CD8-positive, alpha-beta memory T cell (primary cell): ENCODE measurements at regions not wholly inside any gene's neighbourhood (a gene's known extent, or its start where the extent isn't known, plus 50 kb on each side); places are given as distances from the start of the nearest gene placed in this dataset.
"Not testable (repeated sequence)": the region's sequence is repeated elsewhere in the genome, so short reads cannot be mapped to it uniquely, and the experiment has no call there.

Experiments used
- CTCF ChIA-PET: fragments of 350-600 bp; sonication (Branson Sonifier 250); formaldehyde crosslinking; loops from one replicate; lab custom pipeline; 2021; ENCODE audit warnings: antibody characterized with exemption; lab: Charles Lee
- POLR2A ChIA-PET: fragments of 350-600 bp; sonication (Branson Sonifier 250); formaldehyde crosslinking; loops from one replicate; lab custom pipeline; 2021; ENCODE audit warnings: antibody characterized with exemption; lab: Charles Lee
- DNase-seq, 5 donors: peaks; one replicate each; pipeline versions ENCODE4 v3.0.0 to v3.0.0-alpha.2; 2020 to 2022; ENCODE audit warnings: mixed read lengths in 1 of 5
- H3K27ac ChIP-seq: one replicate; pipeline ENCODE4 v1.7.0; 2013; ENCODE audit warnings: low read depth, mild to moderate bottlenecking, low read length, moderate library complexity
- H3K27me3 ChIP-seq: 2 replicates; pipeline ENCODE4 v1.7.0; 2013; ENCODE audit warnings: low read length, mild to moderate bottlenecking; ENCODE audit not compliant: insufficient read depth, poor library complexity, severe bottlenecking
- H3K36me3 ChIP-seq: 2 replicates; pipeline ENCODE4 v1.7.0; 2013; ENCODE audit warnings: mild to moderate bottlenecking, low read length, moderate library complexity; ENCODE audit not compliant: insufficient read depth
- H3K4me1 ChIP-seq: 2 replicates; pipeline ENCODE4 v1.7.0; 2013; ENCODE audit warnings: mild to moderate bottlenecking, low read length, moderate library complexity; ENCODE audit not compliant: insufficient read depth
- H3K4me3 ChIP-seq: 2 replicates; pipeline ENCODE4 v1.7.0; 2013; ENCODE audit warnings: mild to moderate bottlenecking, low read length
- H3K9me3 ChIP-seq: 2 replicates; pipeline ENCODE4 v1.7.0; 2013; ENCODE audit warnings: mild to moderate bottlenecking, low read length
- H3K27ac Mint-ChIP-seq, 8 donors: one replicate each; pipeline ENCODE4 v1.8.0; 2020 to 2021; ENCODE audit warnings: mixed read lengths in 8 of 8, mild to moderate bottlenecking in 6 of 8, inconsistent platforms in 3 of 8, moderate library complexity in 3 of 8
- H3K27me3 Mint-ChIP-seq, 2 donors: one replicate each; pipeline ENCODE4 v1.8.0; 2020 to 2021; ENCODE audit warnings: mixed read lengths in 2 of 2, mild to moderate bottlenecking in 1 of 2, moderate library complexity in 1 of 2
- H3K36me3 Mint-ChIP-seq, 3 donors: one replicate each; pipeline ENCODE4 v1.8.0; 2020 to 2021; ENCODE audit warnings: mixed read lengths in 3 of 3, inconsistent platforms in 1 of 3, mild to moderate bottlenecking in 1 of 3
- H3K4me1 Mint-ChIP-seq, 3 donors: one replicate each; pipeline ENCODE4 v1.8.0; 2020 to 2021; ENCODE audit warnings: mixed read lengths in 3 of 3, inconsistent platforms in 1 of 3, mild to moderate bottlenecking in 1 of 3
- H3K4me3 Mint-ChIP-seq, 7 donors: one replicate each; pipeline ENCODE4 v1.8.0; 2020 to 2021; ENCODE audit warnings: mixed read lengths in 7 of 7, mild to moderate bottlenecking in 6 of 7, moderate library complexity in 4 of 7, inconsistent platforms in 2 of 7
- H3K9me3 Mint-ChIP-seq, 5 donors: one replicate each; pipeline ENCODE4 v1.8.0; 2020 to 2022; ENCODE audit warnings: mixed read lengths in 5 of 5, mild to moderate bottlenecking in 3 of 5, moderate library complexity in 2 of 5, inconsistent platforms in 1 of 5

DNA sequence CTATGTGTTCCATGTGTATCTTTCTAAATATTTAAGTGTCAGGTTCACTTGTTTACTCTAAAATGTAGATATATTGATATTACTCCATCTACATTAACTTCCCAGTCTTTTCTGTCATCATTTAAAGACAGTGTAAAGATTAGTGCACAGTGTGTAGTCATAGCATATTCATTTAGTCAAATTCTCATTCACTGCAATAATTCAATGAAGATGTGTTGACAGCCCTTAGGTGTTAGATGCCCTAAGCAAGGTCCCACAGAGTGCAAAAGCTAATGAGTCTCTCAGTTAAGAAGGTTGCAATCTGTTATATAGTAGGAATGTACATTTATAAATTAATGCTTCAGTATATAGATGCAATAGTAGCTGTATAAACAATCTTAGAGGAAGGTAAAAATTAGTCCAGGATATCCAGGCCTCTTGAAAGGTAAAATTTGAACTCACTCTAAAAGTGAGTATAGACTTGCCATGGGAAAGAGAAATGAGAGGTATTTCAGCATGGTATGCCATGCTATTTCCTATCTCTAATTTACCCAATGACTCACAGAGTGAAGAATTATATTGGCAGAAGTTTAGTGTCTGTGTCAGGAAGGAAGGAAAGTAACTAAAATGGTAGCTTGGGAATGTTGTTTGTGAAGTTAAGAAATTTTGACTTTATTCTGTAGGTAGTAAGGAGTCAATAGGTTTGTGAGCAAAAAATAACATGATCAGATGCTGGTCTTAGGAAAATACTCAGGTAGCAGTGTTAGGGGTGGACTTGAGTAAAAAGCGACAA is 969.9 kb upstream of the CITED2 start:
- Histone ChIP-seq H3K4me1 (no peaks in the 10 kb centered on the region), H3K27me3 (no peaks in the 10 kb centered on the region), H3K36me3 (no peaks in the 10 kb centered on the region), H3K27ac (no peak overlapping the region), H3K4me3 (no peak overlapping the region), H3K9me3 (no peaks in the 10 kb centered on the region)
- H3K36me3 Mint-ChIP-seq: no peaks in the 10 kb centered on the region
- no peak overlapping the region for H3K27ac Mint-ChIP-seq
- DNase-seq: no peak
- no peaks in the 10 kb centered on the region for H3K4me1 Mint-ChIP-seq
- no peak overlapping the region for H3K4me3 Mint-ChIP-seq
- ChIA-PET POLR2A (no interaction called here), CTCF (no interaction called here)
- peaks cover 0 to 2% (median 0%) of the 10 kb centered on the region in 5 donors for H3K9me3 Mint-ChIP-seq
- peaks cover 5 to 13% of the 10 kb centered on the region in 2 donors for H3K27me3 Mint-ChIP-seq

DNA sequence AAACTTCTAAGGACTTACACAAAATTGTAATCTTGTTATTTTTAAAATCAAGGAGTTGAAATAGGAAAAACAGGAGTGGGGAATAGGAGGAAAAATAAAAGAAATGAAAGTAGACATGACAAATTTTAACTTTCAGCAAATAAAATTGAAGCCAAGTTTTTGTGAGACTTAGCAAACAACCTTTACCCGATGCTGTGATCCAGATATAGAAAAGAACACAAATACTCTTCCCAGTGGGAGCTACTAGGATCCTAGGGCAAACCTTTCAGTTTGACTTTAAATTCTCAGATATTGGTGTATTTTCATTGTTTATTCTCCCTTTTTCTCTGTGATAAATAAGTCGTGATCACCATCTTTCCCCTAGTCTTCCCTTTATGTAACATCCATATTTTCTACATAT is 968.7 kb upstream of the CITED2 start:
- Mint-ChIP-seq H3K27ac (no peak overlapping the region), H3K36me3 (no peaks in the 10 kb centered on the region), H3K4me1 (no peaks in the 10 kb centered on the region), H3K4me3 (no peak overlapping the region), H3K27me3 (peaks cover 5 to 13% of the 10 kb centered on the region in 2 donors), H3K9me3 (peaks cover 0 to 4% (median 3%) of the 10 kb centered on the region in 5 donors)
- H3K4me3 ChIP-seq: no peak overlapping the region
- H3K27ac ChIP-seq: no peak overlapping the region
- CTCF ChIA-PET: no interaction called here
- no peaks in the 10 kb centered on the region for H3K9me3 ChIP-seq
- POLR2A ChIA-PET: no interaction called here
- no peaks in the 10 kb centered on the region for H3K27me3 ChIP-seq
- DNase-seq: no peak
- H3K36me3 ChIP-seq: no peaks in the 10 kb centered on the region
- H3K4me1 ChIP-seq: no peaks in the 10 kb centered on the region

DNA sequence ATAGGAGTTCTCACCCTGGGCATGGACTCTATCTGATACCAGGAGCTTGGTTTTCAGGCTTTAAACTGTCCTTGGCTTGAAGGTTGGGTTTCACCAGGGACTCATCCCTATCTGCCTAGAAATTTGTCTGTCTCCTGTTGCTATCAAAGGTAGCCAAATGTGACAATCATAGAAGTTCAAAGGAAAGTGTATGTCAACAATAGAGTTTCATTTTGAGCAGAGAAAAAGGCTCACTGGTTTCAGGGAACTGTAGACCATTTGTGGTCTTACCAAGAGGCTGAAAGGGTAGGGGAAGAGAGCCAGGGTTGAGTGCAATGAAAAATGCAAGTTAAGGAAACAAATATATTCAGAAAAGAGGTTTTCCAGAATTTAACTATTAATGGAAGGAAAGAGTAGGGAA is 966.8 kb upstream of the CITED2 start:
- H3K36me3 Mint-ChIP-seq: no peaks in the 10 kb centered on the region
- no peak overlapping the region for H3K4me3 Mint-ChIP-seq
- Histone ChIP-seq H3K27me3 (no peaks in the 10 kb centered on the region), H3K4me1 (no peaks in the 10 kb centered on the region), H3K36me3 (no peaks in the 10 kb centered on the region), H3K4me3 (no peak overlapping the region), H3K9me3 (no peaks in the 10 kb centered on the region), H3K27ac (no peak overlapping the region)
- ChIA-PET POLR2A (no interaction called here), CTCF (no interaction called here)
- peaks cover 0 to 4% (median 3%) of the 10 kb centered on the region in 5 donors for H3K9me3 Mint-ChIP-seq
- H3K27me3 Mint-ChIP-seq: peaks cover 5 to 16% of the 10 kb centered on the region in 2 donors
- no peak for DNase-seq
- H3K27ac Mint-ChIP-seq: no peak overlapping the region
- no peaks in the 10 kb centered on the region for H3K4me1 Mint-ChIP-seq

DNA sequence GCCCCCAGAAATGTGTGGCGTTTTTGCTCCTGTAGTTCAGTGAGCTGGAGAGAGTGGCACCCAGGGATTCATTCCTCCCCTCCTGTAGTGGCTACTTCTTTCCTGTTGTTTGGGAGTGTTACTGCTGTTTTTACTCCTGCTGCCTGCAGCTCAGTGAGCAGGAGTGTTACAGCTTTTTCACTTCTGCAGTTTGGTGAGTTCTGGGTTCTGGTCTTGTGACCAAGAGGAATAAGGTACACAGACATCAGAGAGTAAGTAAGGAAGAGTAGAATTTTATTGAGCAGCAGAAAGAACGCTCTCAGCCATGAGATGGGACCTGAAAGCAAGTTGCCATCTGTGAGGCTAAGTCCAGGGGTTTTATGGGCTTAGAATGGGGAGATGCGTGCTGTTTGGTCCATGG is 966.3 kb upstream of the CITED2 start:
- Mint-ChIP-seq H3K27me3 (peaks cover 5 to 21% of the 10 kb centered on the region in 2 donors), H3K4me3 (no peak overlapping the region), H3K27ac (no peak overlapping the region), H3K9me3 (peaks cover 0 to 4% (median 3%) of the 10 kb centered on the region in 5 donors), H3K36me3 (no peaks in the 10 kb centered on the region), H3K4me1 (no peaks in the 10 kb centered on the region)
- ChIA-PET POLR2A (no interaction called here), CTCF (no interaction called here)
- no peak overlapping the region for H3K27ac ChIP-seq
- no peaks in the 10 kb centered on the region for H3K4me1 ChIP-seq
- H3K4me3 ChIP-seq: no peak overlapping the region
- H3K36me3 ChIP-seq: no peaks in the 10 kb centered on the region
- DNase-seq: no peak
- no peaks in the 10 kb centered on the region for H3K27me3 ChIP-seq
- H3K9me3 ChIP-seq: no peaks in the 10 kb centered on the region

DNA sequence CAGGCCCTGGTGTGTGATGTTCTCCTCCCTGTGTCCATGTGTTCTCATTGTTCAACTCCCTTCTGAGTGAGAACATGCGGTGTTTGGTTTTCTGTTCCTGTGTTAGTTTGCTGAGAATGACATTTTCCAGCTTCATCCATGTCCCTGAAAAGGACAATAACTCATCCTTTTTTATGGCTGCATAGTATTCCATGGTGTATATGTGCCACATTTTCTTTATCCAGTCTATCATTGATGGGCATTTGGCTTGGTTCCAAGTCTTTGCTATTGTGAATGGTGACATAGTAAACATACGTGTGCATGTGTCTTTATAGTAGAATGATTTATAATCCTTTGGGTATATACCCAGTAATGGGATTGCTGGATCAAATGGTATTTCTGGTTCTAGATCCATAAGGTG is 964.6 kb upstream of the CITED2 start:
- H3K9me3 ChIP-seq, H3K36me3 ChIP-seq, POLR2A ChIA-PET, H3K27ac Mint-ChIP-seq, CTCF ChIA-PET, H3K9me3 Mint-ChIP-seq, H3K4me3 Mint-ChIP-seq, H3K27ac ChIP-seq, H3K27me3 ChIP-seq, DNase-seq, H3K4me1 Mint-ChIP-seq, H3K4me1 ChIP-seq, H3K36me3 Mint-ChIP-seq, H3K4me3 ChIP-seq: not testable (repeated sequence)
- H3K27me3 Mint-ChIP-seq: peaks cover 5 to 21% of the 10 kb centered on the region in 2 donors

DNA sequence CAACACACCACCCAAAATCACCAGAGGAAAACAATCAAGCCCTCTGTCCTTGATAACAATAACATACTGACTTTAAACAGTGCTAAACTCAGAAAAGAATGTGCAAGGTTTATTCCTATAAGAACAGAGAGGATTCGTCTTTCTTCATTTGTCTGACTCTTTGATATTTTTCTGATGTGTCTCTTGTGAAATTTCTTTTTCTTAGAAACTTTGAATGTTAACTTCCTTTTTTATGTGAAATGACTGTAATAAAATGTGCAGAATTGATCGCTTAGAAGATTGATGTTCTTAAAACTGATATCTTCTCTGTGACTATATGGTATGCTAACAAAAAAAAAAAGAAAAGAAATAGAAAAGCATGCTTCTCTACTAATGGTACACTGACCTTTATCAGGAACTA is 947.4 kb upstream of the CITED2 start:
- Mint-ChIP-seq H3K27me3 (peaks cover 0 to 1% of the 10 kb centered on the region in 2 donors), H3K36me3 (no peaks in the 10 kb centered on the region), H3K4me1 (peaks cover 0 to 3% (median 2%) of the 10 kb centered on the region in 3 donors), H3K27ac (no peak overlapping the region), H3K9me3 (no peaks in the 10 kb centered on the region), H3K4me3 (no peak overlapping the region)
- Histone ChIP-seq H3K27me3 (no peaks in the 10 kb centered on the region), H3K9me3 (no peaks in the 10 kb centered on the region), H3K4me1 (no peaks in the 10 kb centered on the region), H3K27ac (no peak overlapping the region), H3K36me3 (no peaks in the 10 kb centered on the region), H3K4me3 (no peak overlapping the region)
- POLR2A ChIA-PET: no interaction called here
- CTCF ChIA-PET: no interaction called here
- no peak for DNase-seq

DNA sequence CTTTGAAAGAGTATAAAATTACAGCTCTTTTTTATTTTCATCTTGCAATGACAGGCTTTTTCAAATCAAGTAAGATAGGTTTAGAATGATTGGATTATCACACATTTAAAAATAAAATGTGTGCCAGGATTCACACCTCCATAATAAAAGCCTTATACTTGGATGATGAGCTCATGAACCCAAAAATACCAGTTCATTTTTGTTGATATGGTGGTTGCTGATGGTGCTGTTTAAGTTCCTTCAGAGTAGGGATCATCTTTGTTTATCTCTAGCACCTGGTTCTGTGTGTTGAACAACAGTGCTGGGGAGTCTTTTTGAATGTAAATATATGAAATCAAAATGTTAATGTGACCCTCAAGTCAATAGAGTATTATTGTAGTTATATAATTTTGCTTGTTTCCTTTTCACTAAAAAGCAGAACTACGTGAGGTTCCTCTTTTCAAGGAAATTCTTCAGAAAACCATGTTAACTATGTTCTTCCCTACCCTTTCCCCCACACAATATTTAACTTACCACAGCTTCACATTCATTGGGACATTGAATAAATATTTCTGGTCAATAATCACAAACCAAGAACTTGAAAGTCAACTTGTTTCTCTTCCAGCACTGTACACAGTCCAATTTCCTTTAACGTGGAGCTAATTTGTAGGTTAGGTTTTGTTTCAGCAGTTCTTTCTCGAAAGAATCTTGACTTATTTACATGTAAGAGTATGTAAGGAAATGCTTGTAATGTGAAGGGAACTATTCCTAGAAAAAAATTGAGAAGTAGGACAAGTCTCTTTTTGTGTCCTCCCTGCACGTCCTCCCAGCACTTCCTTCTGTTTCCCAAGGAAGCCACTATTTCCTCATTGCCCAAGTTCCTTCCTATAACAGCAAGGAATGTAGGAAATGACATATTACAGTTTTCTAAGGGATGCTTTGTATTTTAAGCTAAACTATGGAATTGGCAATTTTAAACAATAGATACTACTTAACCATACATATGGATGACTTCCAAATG is 945.9 kb upstream of the CITED2 start:
- DNase-seq: no peak
- H3K27me3 ChIP-seq: no peaks in the 10 kb centered on the region
- Mint-ChIP-seq H3K36me3 (no peaks in the 10 kb centered on the region), H3K4me3 (no peak overlapping the region), H3K27me3 (no peaks in the 10 kb centered on the region), H3K9me3 (no peaks in the 10 kb centered on the region), H3K27ac (peak overlapping the region in 1 of 8 donors; percentile 43), H3K4me1 (peaks cover 0 to 3% (median 2%) of the 10 kb centered on the region in 3 donors)
- no peak overlapping the region for H3K4me3 ChIP-seq
- no peak overlapping the region for H3K27ac ChIP-seq
- ChIA-PET POLR2A (no interaction called here), CTCF (no interaction called here)
- H3K9me3 ChIP-seq: no peaks in the 10 kb centered on the region
- H3K4me1 ChIP-seq: no peaks in the 10 kb centered on the region
- H3K36me3 ChIP-seq: no peaks in the 10 kb centered on the region

DNA sequence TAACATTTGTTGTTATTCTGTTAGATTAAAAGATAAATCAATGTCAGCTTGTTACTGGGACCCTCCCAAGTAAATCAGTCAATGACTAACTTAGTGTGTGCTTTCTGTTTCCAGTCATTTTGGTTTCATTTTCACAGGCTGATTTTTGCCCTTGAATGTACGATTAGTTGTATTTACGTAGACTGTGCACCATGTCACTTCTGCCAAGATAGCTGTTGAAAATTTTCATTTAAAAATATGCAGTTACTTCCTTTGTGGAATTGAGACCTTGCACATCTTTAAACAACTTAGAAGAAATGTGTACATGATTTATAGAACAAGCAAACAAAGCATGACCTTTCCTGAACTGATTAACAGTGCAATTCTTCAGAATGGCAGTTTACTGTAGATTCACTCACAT is 944.8 kb upstream of the CITED2 start:
- Histone ChIP-seq H3K27me3 (no peaks in the 10 kb centered on the region), H3K27ac (no peak overlapping the region), H3K4me1 (no peaks in the 10 kb centered on the region), H3K36me3 (no peaks in the 10 kb centered on the region), H3K4me3 (no peak overlapping the region), H3K9me3 (no peaks in the 10 kb centered on the region)
- ChIA-PET CTCF (no interaction called here), POLR2A (no interaction called here)
- H3K4me1 Mint-ChIP-seq: peaks cover 0 to 3% (median 2%) of the 10 kb centered on the region in 3 donors
- H3K27ac Mint-ChIP-seq: no peak overlapping the region
- DNase-seq: no peak
- no peaks in the 10 kb centered on the region for H3K27me3 Mint-ChIP-seq
- H3K36me3 Mint-ChIP-seq: no peaks in the 10 kb centered on the region
- H3K4me3 Mint-ChIP-seq: no peak overlapping the region
- no peaks in the 10 kb centered on the region for H3K9me3 Mint-ChIP-seq
